ENCODE measurements at regions not wholly inside any gene's neighbourhood (a gene's known extent, or its start where the extent isn't known, plus 50 kb on each side); places are given as distances from the start of the nearest gene placed in this dataset.

DNA sequence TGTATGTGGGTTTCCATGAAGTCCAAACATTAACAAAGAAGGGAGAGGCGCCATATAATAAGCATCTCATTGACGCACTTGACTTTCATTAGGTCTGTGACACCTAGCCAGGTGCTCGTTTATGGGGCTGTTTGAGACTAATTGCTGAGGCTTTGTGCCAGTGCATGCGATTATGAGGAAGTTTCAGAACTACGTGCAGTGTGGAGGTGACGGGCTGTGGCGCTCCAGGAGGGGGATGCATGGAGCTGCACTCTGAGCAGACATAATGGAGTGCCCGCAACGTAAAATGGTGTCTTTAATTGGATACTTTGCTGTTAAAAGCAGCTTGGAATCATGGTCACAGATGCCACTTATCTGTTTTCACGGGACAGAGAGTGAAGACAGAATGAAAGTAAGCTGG, 223.2 kb downstream of the FGF9 start:
- H3K4me1 ChIP-seq = no peaks in the 10 kb centered on the region
- no peaks in the 10 kb centered on the region for H3K9me3 ChIP-seq
- no peaks in the 10 kb centered on the region for H3K36me3 ChIP-seq
- no peak overlapping the region for H3K27ac ChIP-seq
- no peak for ATAC-seq
- no peak for DNase-seq
- TF ChIP-seq, protein P1, sequence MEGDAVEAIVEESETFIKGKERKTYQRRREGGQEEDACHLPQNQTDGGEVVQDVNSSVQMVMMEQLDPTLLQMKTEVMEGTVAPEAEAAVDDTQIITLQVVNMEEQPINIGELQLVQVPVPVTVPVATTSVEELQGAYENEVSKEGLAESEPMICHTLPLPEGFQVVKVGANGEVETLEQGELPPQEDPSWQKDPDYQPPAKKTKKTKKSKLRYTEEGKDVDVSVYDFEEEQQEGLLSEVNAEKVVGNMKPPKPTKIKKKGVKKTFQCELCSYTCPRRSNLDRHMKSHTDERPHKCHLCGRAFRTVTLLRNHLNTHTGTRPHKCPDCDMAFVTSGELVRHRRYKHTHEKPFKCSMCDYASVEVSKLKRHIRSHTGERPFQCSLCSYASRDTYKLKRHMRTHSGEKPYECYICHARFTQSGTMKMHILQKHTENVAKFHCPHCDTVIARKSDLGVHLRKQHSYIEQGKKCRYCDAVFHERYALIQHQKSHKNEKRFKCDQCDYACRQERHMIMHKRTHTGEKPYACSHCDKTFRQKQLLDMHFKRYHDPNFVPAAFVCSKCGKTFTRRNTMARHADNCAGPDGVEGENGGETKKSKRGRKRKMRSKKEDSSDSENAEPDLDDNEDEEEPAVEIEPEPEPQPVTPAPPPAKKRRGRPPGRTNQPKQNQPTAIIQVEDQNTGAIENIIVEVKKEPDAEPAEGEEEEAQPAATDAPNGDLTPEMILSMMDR (IDR thresholded peaks at IDR 0.05 in 4 of 5, conservative IDR thresholded peaks at IDR 0.05 in 1 of 5) = no peak
- no peak for TF ChIP-seq POLR2A (IDR thresholded peaks at IDR 0.05)
- in situ Hi-C loops (cut with MboI; ENCODE audit: low sequenced_read_pairs in 4 of 4) = no loop called here
- no peaks in the 10 kb centered on the region for H3K27me3 ChIP-seq
- no peak overlapping the region for H3K4me3 ChIP-seq
- intact Hi-C loops (cut with DNase I; ENCODE audit: low total_unique reads) = no loop called here

DNA sequence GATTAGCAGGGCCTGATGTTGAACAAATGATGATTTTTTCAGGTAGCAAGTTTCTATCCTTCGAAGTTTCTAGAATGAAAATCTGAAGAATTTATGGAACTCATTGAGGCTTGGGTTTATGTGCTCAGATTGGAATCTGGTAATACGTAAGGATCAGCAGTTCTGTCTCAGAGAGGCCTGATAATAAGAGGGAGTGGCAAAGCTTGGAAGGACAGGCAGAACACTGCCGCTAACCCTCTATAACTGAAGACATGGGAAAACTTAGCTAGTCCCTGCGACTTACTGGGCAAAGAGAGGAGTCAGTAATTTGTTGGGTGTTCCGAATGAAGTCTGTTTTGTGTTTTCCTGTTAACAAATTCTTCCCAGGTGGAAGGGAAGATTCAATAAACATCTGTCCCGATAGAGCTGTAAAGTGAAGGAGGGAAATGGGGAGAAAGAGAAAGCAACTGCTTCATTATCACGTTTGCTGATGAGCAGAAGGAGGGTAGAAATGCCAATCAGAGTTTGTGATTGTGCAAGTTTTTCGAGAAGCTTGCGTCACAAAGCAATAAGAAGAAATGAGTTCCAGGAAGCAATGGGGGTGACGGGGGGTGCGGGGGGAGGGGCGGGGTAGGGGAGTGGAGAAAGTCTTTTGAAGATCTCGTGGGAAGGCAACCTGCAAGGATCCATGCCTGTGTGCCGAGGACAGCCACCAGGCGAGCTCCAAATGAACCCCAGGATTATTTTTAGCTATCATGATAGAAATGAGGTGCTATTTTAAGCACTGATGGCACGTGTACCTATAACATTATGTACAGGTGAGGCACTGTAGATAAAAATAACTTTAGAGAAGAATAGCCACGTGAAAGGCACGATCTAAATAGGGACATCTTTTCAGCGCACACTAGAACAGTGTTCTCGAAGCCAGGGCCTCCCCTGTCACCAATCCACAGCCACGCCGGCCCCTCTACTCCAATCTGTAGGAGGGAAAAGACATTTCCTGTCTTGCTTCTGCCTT, 224.1 kb downstream of the FGF9 start:
- Histone ChIP-seq H3K27me3 (no peaks in the 10 kb centered on the region), H3K4me1 (no peaks in the 10 kb centered on the region), H3K36me3 (no peaks in the 10 kb centered on the region), H3K9me3 (no peaks in the 10 kb centered on the region), H3K27ac (no peak overlapping the region), H3K4me3 (no peak overlapping the region)
- TF ChIP-seq, protein P1 (IDR thresholded peaks at IDR 0.05 in 4 of 5, conservative IDR thresholded peaks at IDR 0.05 in 1 of 5) = no peak
- no peak for TF ChIP-seq POLR2A (IDR thresholded peaks at IDR 0.05)
- in situ Hi-C loops (cut with MboI; ENCODE audit: low sequenced_read_pairs in 4 of 4) = no loop called here
- DNase-seq (no peak), ATAC-seq (peak in 1 of 2 donors; percentile 53)
- intact Hi-C loops (cut with DNase I; ENCODE audit: low total_unique reads) = no loop called here

DNA sequence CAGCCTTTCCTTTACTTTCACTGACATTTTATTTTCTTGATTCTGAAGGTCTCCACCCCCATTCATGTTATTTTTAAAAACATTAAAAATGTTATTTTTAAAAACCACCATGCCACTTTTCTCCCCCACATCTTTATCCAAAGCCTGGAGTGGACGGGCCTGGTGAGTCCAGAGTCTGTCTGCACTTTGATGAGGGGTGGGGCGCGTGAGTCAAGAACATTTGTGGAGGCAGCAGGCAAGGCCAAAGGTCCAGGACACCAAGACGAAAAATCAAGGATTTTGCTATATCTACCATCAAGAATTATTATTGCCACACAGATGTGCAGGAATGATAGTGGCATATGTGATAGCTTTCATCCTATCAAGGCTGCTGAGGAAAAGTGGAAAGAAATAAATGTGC, 224.9 kb downstream of the FGF9 start:
- TF ChIP-seq, protein P1 (IDR thresholded peaks at IDR 0.05 in 4 of 5, conservative IDR thresholded peaks at IDR 0.05 in 1 of 5) = no peak
- TF ChIP-seq POLR2A (IDR thresholded peaks at IDR 0.05) = no peak
- no peaks in the 10 kb centered on the region for H3K9me3 ChIP-seq
- DNase-seq = no peak
- ATAC-seq = no peak
- no peaks in the 10 kb centered on the region for H3K36me3 ChIP-seq
- H3K4me3 ChIP-seq = no peak overlapping the region
- H3K4me1 ChIP-seq = no peaks in the 10 kb centered on the region
- intact Hi-C loops (cut with DNase I; ENCODE audit: low total_unique reads) (no loop called here), in situ Hi-C loops (cut with MboI; ENCODE audit: low sequenced_read_pairs in 4 of 4) (no loop called here)
- H3K27ac ChIP-seq = no peak overlapping the region
- no peaks in the 10 kb centered on the region for H3K27me3 ChIP-seq

DNA sequence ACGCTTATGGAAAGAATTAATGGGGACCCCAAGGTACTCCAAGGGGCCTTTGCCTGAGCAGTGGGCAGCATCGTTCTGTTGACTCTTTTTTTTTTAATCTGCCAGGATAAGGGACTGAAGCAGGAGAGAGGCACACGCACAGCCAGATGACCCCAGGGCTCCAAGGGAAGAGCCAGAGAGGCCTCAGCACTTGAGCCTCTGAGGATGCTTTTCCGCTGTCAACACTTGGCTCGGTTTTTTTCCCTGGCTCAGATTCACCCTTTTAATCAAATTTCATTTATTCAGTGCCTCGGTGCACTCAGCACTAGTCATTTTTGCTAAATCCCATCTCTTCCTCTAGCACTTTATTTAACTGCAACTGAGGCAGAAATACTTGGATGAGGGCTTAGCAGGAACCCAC, 226.3 kb downstream of the FGF9 start:
- intact Hi-C loops (cut with DNase I; ENCODE audit: low total_unique reads) = no loop called here
- H3K27ac ChIP-seq = no peak overlapping the region

More for the DNA sequence above, 226.3 kb downstream of the FGF9 start:
- peaks cover 4 to 8% of the 10 kb centered on the region in 2 donors for H3K4me1 ChIP-seq
- no peak for TF ChIP-seq POLR2A (IDR thresholded peaks at IDR 0.05)
- TF ChIP-seq, protein P1 (IDR thresholded peaks at IDR 0.05 in 4 of 5, conservative IDR thresholded peaks at IDR 0.05 in 1 of 5) = no peak
- H3K9me3 ChIP-seq = no peaks in the 10 kb centered on the region
- in situ Hi-C loops (cut with MboI; ENCODE audit: low sequenced_read_pairs in 4 of 4) = no loop called here
- no peaks in the 10 kb centered on the region for H3K36me3 ChIP-seq
- ATAC-seq = no peak
- DNase-seq = no peak
- no peaks in the 10 kb centered on the region for H3K27me3 ChIP-seq
- H3K4me3 ChIP-seq = no peak overlapping the region

All from gastrocnemius medialis (tissue), 4 donors.